Uterus (tissue), 3 donors: ENCODE measurements at regions not wholly inside any gene's neighbourhood (a gene's known extent, or its start where the extent isn't known, plus 50 kb on each side); places are given as distances from the start of the nearest gene placed in this dataset.
"Not testable (repeated sequence)": the region's sequence is repeated elsewhere in the genome, so short reads cannot be mapped to it uniquely, and the experiment has no call there.

ENCODE experiments used
- DNase-seq, 2 donors: peaks; one replicate each; pipeline ENCODE4 v3.0.0-alpha.2; 2019 to 2020
- H3K27ac ChIP-seq, 2 donors: fragments of 200-600 bp; sonication (generic); 1 replicate in 1 of 2; 2 replicates in 1 of 2; pipeline ENCODE4 v1.5.1; 2016 to 2018
- H3K27me3 ChIP-seq, 2 donors: fragments of 200-600 bp; sonication (generic); one replicate each; pipeline ENCODE4 v1.5.1; 2018 to 2019; ENCODE audit warnings: control low read depth in 1 of 2
- H3K36me3 ChIP-seq, 2 donors: fragments of 200-600 bp; sonication (generic); one replicate each; pipeline ENCODE4 v1.5.1; 2019; ENCODE audit warnings: control low read depth in 1 of 2
- H3K4me1 ChIP-seq, 2 donors: fragments of 200-600 bp; sonication (generic); one replicate each; pipeline ENCODE4 v1.5.1; 2018 to 2019; ENCODE audit warnings: control low read depth in 1 of 2
- H3K4me3 ChIP-seq, 2 donors: fragments of 200-600 bp; sonication (generic); 1 replicate in 1 of 2; 2 replicates in 1 of 2; pipeline ENCODE4 v1.5.1; 2018 to 2019; ENCODE audit warnings: mild to moderate bottlenecking in 1 of 2
- H3K9me3 ChIP-seq, 2 donors: fragments of 200-600 bp; sonication (generic); one replicate each; pipeline ENCODE4 v1.5.1; 2019; ENCODE audit warnings: control low read depth in 1 of 2
- CTCF ChIP-seq, 4 experiments: fragments of 200-600 bp in 2 of 4; fragments of 450-650 bp in 2 of 4; sonication (generic) in 2 of 4; IDR thresholded peaks; one replicate each; pipeline ENCODE4 v1.5.1; 2016 to 2019; ENCODE audit warnings: antibody characterized with exemption in 4 of 4, mild to moderate bottlenecking in 2 of 4, moderate library complexity in 1 of 4
- POLR2A ChIP-seq, 2 donors: fragments of 450-650 bp; IDR thresholded peaks; one replicate each; pipeline ENCODE4 v1.6.1; 2016; ENCODE audit warnings: antibody characterized with exemption in 2 of 2, mild to moderate bottlenecking in 1 of 2, moderate library complexity in 1 of 2
- intact Hi-C: fragments of 100-400 bp; cut with DNase I; formaldehyde crosslinking; loops from one replicate; pipeline ENCODE4 v1.15.1; 2023; ENCODE audit warnings: low total_unique reads
- donor health status: DM: yes; HTN: yes; CAD: no.

GRCh38 chr9:97248252-97248651 lies 59.2 kb upstream of the CCDC180 start:
- H3K9me3 ChIP-seq, H3K4me3 ChIP-seq, DNase-seq, H3K4me1 ChIP-seq, H3K36me3 ChIP-seq, H3K27me3 ChIP-seq, intact Hi-C loops, H3K27ac ChIP-seq: not testable (repeated sequence)

- Histone ChIP-seq H3K4me3 (no peak overlapping the region), H3K36me3 (no peaks in the 10 kb centered on the region), H3K27me3 (no peaks in the 10 kb centered on the region), H3K27ac (no peak overlapping the region), H3K4me1 (no peaks in the 10 kb centered on the region), H3K9me3 (no peaks in the 10 kb centered on the region)
- TF ChIP-seq CTCF (IDR thresholded peaks at IDR 0.05) (no peak), POLR2A (IDR thresholded peaks at IDR 0.05) (no peak)
- DNase-seq, result no peak
- intact Hi-C loops, result no loop called here
Observed at GRCh38 chr9:97243606-97244005, 63.9 kb upstream of the CCDC180 start.

DNA sequence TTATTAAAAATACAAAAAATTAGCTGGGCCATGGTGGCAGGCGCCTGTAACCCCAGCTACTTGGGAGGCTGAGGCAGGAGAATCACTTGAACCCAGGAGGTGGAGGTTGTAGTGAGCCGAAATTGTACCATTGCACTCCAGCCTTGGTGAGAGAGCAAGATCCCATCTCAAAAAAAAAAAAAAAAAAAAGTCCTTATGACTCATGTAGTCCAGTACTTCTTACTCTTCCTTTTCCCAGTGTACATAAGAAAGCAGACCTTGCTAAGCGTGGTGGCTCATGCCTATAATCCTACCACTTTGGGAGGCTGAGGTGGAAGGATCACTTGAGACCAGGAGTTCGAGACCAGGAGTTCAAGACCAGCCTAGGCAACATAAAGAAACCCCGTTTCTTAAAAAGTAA lies 66.0 kb upstream of the CCDC180 start:
- DNase-seq, H3K4me1 ChIP-seq, intact Hi-C loops, H3K27me3 ChIP-seq, H3K9me3 ChIP-seq, H3K27ac ChIP-seq, H3K36me3 ChIP-seq, H3K4me3 ChIP-seq: not testable (repeated sequence)

GRCh38 chr9:97237951-97238889 lies 69.2 kb upstream of the CCDC180 start:
- no peaks in the 10 kb centered on the region for H3K27me3 ChIP-seq
- H3K4me3 ChIP-seq, result peak overlapping the region; percentile 42 to 67
- intact Hi-C loops, result no loop called here
- no peak for TF ChIP-seq CTCF (IDR thresholded peaks at IDR 0.05)
- TF ChIP-seq POLR2A (IDR thresholded peaks at IDR 0.05), result no peak
- no peaks in the 10 kb centered on the region for H3K4me1 ChIP-seq
- no peaks in the 10 kb centered on the region for H3K36me3 ChIP-seq
- peak overlapping the region; percentile 51 to 57 for H3K27ac ChIP-seq
- peak; percentile 56 to 59 for DNase-seq
- no peaks in the 10 kb centered on the region for H3K9me3 ChIP-seq

- no peak overlapping the region for H3K27ac ChIP-seq
- no peak for DNase-seq
- H3K4me1 ChIP-seq, result no peaks in the 10 kb centered on the region
- peak overlapping the region in 1 of 2 donors; percentile 67 for H3K4me3 ChIP-seq
- no peaks in the 10 kb centered on the region for H3K27me3 ChIP-seq
- intact Hi-C loops, result no loop called here
- TF ChIP-seq CTCF (IDR thresholded peaks at IDR 0.05), result no peak
- TF ChIP-seq POLR2A (IDR thresholded peaks at IDR 0.05), result no peak
- H3K36me3 ChIP-seq, result no peaks in the 10 kb centered on the region
- H3K9me3 ChIP-seq, result no peaks in the 10 kb centered on the region
Observed at GRCh38 chr9:97237311-97237786, 70.1 kb upstream of the CCDC180 start.

DNA sequence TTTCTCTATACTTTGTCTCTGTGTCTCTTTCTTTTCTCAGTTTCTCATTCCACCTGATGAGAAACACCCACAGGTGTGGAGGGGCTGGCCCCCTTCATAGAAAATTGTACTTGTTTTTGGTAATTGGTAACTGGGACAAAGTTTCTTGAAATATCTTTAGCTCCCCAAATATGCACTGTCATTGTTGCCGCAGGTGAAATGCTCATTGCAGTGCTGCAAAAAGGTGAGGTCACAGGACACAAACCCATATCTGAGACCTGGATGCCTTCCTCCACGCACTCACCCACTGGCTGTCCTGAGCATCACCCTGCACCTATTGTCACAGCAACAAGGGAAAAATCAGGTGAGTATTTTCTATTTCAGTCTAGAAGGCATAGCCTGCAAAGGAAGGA lies 74.5 kb upstream of the CCDC180 start:
- intact Hi-C loops, H3K4me1 ChIP-seq, H3K4me3 ChIP-seq, H3K27me3 ChIP-seq, DNase-seq, H3K9me3 ChIP-seq, H3K36me3 ChIP-seq, H3K27ac ChIP-seq: not testable (repeated sequence)

GRCh38 chr9:97232060-97233008 lies 75.1 kb upstream of the CCDC180 start:
- H3K9me3 ChIP-seq, H3K27ac ChIP-seq, H3K27me3 ChIP-seq, H3K4me1 ChIP-seq, DNase-seq, intact Hi-C loops, H3K36me3 ChIP-seq, H3K4me3 ChIP-seq: not testable (repeated sequence)

DNA sequence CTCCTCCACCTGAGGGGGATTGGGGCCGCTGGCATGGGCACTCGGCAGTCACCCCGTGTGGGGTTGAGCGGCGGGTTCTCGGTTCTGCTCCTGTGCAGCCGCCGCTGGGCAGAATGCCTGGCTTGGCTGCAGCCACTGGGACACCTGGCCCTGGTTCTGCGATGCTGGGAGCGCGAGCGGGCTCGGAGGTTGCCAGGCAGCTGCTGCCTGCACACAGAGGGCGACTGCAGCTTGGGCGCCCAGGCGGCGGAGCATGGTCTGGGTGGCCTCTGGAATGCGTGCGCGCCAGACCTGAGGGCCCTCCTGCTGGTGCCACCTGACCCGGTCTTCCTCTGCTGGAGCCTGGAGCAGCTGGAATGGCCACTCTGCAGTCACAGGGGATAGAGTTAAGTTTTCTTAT lies 85.1 kb upstream of the CCDC180 start:
- H3K27ac ChIP-seq, DNase-seq, intact Hi-C loops, H3K36me3 ChIP-seq, H3K4me3 ChIP-seq, H3K9me3 ChIP-seq, H3K4me1 ChIP-seq: not testable (repeated sequence)
- H3K27me3 ChIP-seq, result peaks cover 16 to 39% of the 10 kb centered on the region in 2 donors
